Lung (tissue), 11 donors: ENCODE measurements at regions not wholly inside any gene's neighbourhood (a gene's known extent, or its start where the extent isn't known, plus 50 kb on each side); places are given as distances from the start of the nearest gene placed in this dataset.
A peak's percentile ranks its signal among the peaks of the same experiment; 100 is the strongest.

Experiments
- ATAC-seq: fragments of 200-7000 bp; cut with Tn5 transposase; one replicate; pipeline ENCODE4 v1.9.1; 2020; ENCODE audit warnings: moderate number of reproducible peaks; ENCODE audit not compliant: insufficient read depth, low FRiP score
- DNase-seq, 3 donors: peaks; one replicate each; pipeline ENCODE4 v3.0.0-alpha.2; 2013 to 2017
- H3K27ac ChIP-seq, 2 donors: one replicate each; pipeline ENCODE4 v1.5.1; 2013; ENCODE audit warnings: mild to moderate bottlenecking in 2 of 2, moderate library complexity in 2 of 2, control low read depth in 1 of 2, inconsistent platforms in 1 of 2, low read depth in 1 of 2, low read length in 1 of 2
- H3K27me3 ChIP-seq, 3 donors: one replicate each; pipeline ENCODE4 v1.5.1; 2013; ENCODE audit warnings: low read length in 2 of 3; ENCODE audit not compliant: control insufficient read depth in 3 of 3, insufficient read depth in 3 of 3
- H3K36me3 ChIP-seq, 4 donors: one replicate each; pipeline ENCODE4 v1.5.1; 2013; ENCODE audit warnings: low read length in 4 of 4, mild to moderate bottlenecking in 1 of 4, moderate library complexity in 1 of 4; ENCODE audit not compliant: control insufficient read depth in 4 of 4, insufficient read depth in 4 of 4
- H3K4me1 ChIP-seq, 5 donors: one replicate each; pipeline ENCODE4 v1.5.1; 2013; ENCODE audit warnings: low read length in 5 of 5, mild to moderate bottlenecking in 2 of 5, moderate library complexity in 1 of 5; ENCODE audit not compliant: control insufficient read depth in 5 of 5, insufficient read depth in 5 of 5
- H3K4me3 ChIP-seq: one replicate; pipeline ENCODE4 v1.5.1; 2013; ENCODE audit warnings: mild to moderate bottlenecking, control low read depth, moderate library complexity
- H3K9ac ChIP-seq, 2 donors: one replicate each; pipeline ENCODE4 v1.5.1; 2013; ENCODE audit warnings: low read length in 2 of 2, control low read depth in 1 of 2; ENCODE audit not compliant: insufficient read depth in 1 of 2
- H3K9me3 ChIP-seq, 4 donors: one replicate each; pipeline ENCODE4 v1.5.1; 2013; ENCODE audit warnings: low read length in 3 of 4, mild to moderate bottlenecking in 1 of 4, moderate library complexity in 1 of 4; ENCODE audit not compliant: control insufficient read depth in 4 of 4, insufficient read depth in 3 of 4
- WGBS, 2 donors: extraction: QIAGEN DNeasy Blood & Tissue Kit; methylation state at CpG; one replicate each; pipeline ENCODE4 v1.1.7; 2013; 5-methylcytosine and 5-hydroxymethylcytosine counted together
- TF ChIP-seq, protein P1 (sequence below): IDR thresholded peaks from 2 replicates; pipeline ENCODE4 v1.5.1; 2012; ENCODE audit warnings: mild to moderate bottlenecking; ENCODE audit errors: control extremely low read depth, extremely low read depth
- donor health status: control.
- donor health status: control.
- donor health status: Bipolar disorder and iron deficiency.
- donor health status: healthy.
- donor health status: DM: yes; HTN: yes; CAD: no.

DNA sequence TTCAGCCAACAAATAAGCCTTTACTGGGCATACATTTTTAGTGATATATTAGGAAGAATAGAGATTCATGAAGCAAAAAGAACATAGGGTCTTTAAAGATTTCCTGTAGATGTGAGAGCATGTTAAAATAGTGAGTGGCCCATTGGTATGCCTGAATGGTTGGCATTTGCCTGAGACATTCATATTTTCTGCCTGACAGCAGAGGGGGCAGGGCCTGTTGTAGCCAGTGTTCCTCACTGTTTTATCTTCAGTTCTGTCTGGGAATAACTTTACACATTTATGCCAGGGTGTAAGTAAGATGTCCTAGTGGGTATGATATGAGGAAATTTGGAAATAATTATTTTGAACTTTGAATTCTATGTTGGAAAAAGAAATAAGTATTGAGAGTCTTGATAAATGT, 704.7 kb upstream of the ARPP21 start:
- Histone ChIP-seq H3K9ac (no peak overlapping the region), H3K9me3 (peaks cover 0 to 7% (median 0%) of the 10 kb centered on the region in 4 donors), H3K27me3 (no peaks in the 10 kb centered on the region), H3K36me3 (no peaks in the 10 kb centered on the region), H3K4me3 (no peak overlapping the region), H3K4me1 (no peaks in the 10 kb centered on the region), H3K27ac (no peak overlapping the region)
- DNase-seq (no peak), ATAC-seq (no peak)
- TF ChIP-seq, protein P1, sequence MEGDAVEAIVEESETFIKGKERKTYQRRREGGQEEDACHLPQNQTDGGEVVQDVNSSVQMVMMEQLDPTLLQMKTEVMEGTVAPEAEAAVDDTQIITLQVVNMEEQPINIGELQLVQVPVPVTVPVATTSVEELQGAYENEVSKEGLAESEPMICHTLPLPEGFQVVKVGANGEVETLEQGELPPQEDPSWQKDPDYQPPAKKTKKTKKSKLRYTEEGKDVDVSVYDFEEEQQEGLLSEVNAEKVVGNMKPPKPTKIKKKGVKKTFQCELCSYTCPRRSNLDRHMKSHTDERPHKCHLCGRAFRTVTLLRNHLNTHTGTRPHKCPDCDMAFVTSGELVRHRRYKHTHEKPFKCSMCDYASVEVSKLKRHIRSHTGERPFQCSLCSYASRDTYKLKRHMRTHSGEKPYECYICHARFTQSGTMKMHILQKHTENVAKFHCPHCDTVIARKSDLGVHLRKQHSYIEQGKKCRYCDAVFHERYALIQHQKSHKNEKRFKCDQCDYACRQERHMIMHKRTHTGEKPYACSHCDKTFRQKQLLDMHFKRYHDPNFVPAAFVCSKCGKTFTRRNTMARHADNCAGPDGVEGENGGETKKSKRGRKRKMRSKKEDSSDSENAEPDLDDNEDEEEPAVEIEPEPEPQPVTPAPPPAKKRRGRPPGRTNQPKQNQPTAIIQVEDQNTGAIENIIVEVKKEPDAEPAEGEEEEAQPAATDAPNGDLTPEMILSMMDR = no peak

DNA sequence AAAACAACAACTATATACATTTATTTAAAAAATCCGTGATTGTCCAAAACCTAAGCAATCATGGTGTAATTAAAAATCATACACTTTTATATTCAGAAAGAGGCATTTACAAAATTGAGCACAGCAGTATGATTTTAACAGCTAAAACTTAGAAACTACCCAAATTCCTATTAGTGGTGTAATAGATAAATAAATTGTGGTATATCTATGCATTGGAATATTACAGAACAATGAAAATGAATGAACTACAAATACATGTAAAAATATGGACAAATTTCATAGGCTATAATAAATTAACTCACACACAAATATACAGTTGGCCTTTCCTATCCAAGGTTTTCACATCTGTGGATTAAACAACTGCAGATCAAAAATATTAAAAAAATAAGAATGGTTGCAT, 700.5 kb upstream of the ARPP21 start:
- Histone ChIP-seq H3K4me3 (no peak overlapping the region), H3K9me3 (no peaks in the 10 kb centered on the region), H3K9ac (no peak overlapping the region), H3K36me3 (no peaks in the 10 kb centered on the region), H3K4me1 (no peaks in the 10 kb centered on the region), H3K27me3 (no peaks in the 10 kb centered on the region), H3K27ac (no peak overlapping the region)
- TF ChIP-seq, protein P1 = no peak
- ATAC-seq (no peak), DNase-seq (no peak)
- WGBS, 2 donors = 87 to 88% methylated on average over 1 of the region's 1 CpG

GRCh38 chr3:34942256-34942655, 697.1 kb upstream of the ARPP21 start:
- no peaks in the 10 kb centered on the region for H3K4me1 ChIP-seq
- no peaks in the 10 kb centered on the region for H3K9me3 ChIP-seq
- DNase-seq (no peak), ATAC-seq (no peak)
- H3K36me3 ChIP-seq = no peaks in the 10 kb centered on the region
- no peaks in the 10 kb centered on the region for H3K27me3 ChIP-seq
- no peak overlapping the region for H3K9ac ChIP-seq
- no peak overlapping the region for H3K27ac ChIP-seq
- TF ChIP-seq, protein P1 = no peak
- H3K4me3 ChIP-seq = no peak overlapping the region

- TF ChIP-seq, protein P1 = no peak
- Histone ChIP-seq H3K9me3 (no peaks in the 10 kb centered on the region), H3K9ac (no peak overlapping the region), H3K27me3 (no peaks in the 10 kb centered on the region), H3K4me3 (no peak overlapping the region), H3K36me3 (no peaks in the 10 kb centered on the region), H3K4me1 (peaks cover 0 to 13% (median 0%) of the 10 kb centered on the region in 5 donors), H3K27ac (peak overlapping the region in 1 of 2 donors; percentile 9)
- DNase-seq (peak; percentile 11 to 73 (median 72)), ATAC-seq (no peak)
These were observed 691.5 kb upstream of the ARPP21 start for GRCh38 chr3:34947834-34948233.
